Suprapubic skin (tissue), 4 donors: ENCODE measurements at regions not wholly inside any gene's neighbourhood (a gene's known extent, or its start where the extent isn't known, plus 50 kb on each side); places are given as distances from the start of the nearest gene placed in this dataset.

Experiments used
- EP300 ChIP-seq: sonication (generic); formaldehyde crosslinking; IDR thresholded peaks from one replicate; pipeline ENCODE4 v1.6.1; 2017; ENCODE audit warnings: antibody characterized with exemption
- POLR2A ChIP-seq, 2 donors: fragments of 450-650 bp; IDR thresholded peaks; one replicate each; pipeline ENCODE4 v1.6.1; 2017; ENCODE audit warnings: antibody characterized with exemption in 2 of 2, mild to moderate bottlenecking in 2 of 2, moderate library complexity in 2 of 2
- POLR2AphosphoS5 ChIP-seq, 3 donors: sonication (generic); formaldehyde crosslinking; IDR thresholded peaks; one replicate each; pipeline ENCODE4 v1.6.1; 2017; ENCODE audit warnings: antibody characterized with exemption in 3 of 3
- TF ChIP-seq, protein P1 (sequence below), 2 donors: fragments of 200-600 bp in 1 of 2; fragments of 450-650 bp in 1 of 2; sonication (generic) in 1 of 2; IDR thresholded peaks; one replicate each; pipeline ENCODE4 v1.5.1; 2016 to 2019; ENCODE audit warnings: antibody characterized with exemption in 2 of 2, mild to moderate bottlenecking in 1 of 2, moderate library complexity in 1 of 2

DNA sequence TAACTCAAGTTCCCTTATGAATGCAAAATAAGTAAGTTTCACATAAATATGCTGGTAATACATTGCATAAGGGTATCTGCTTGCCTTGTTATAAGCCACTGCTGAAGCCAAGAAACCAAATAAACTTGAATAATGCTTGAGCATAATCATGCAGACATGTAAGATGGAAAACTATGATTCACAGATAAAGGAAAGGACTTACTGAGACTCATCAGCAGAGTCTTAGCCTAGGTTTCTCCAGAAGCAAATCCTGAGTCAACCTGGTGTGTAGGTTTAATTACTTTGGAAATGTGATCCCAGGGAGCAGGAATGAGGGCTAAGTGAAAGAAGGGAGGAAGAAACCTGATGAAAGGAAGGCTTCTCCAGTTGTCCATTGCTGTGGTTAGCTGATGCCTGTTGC, 107.7 kb upstream of the BTG1 start:
- TF ChIP-seq, protein P1, sequence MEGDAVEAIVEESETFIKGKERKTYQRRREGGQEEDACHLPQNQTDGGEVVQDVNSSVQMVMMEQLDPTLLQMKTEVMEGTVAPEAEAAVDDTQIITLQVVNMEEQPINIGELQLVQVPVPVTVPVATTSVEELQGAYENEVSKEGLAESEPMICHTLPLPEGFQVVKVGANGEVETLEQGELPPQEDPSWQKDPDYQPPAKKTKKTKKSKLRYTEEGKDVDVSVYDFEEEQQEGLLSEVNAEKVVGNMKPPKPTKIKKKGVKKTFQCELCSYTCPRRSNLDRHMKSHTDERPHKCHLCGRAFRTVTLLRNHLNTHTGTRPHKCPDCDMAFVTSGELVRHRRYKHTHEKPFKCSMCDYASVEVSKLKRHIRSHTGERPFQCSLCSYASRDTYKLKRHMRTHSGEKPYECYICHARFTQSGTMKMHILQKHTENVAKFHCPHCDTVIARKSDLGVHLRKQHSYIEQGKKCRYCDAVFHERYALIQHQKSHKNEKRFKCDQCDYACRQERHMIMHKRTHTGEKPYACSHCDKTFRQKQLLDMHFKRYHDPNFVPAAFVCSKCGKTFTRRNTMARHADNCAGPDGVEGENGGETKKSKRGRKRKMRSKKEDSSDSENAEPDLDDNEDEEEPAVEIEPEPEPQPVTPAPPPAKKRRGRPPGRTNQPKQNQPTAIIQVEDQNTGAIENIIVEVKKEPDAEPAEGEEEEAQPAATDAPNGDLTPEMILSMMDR (IDR thresholded peaks at IDR 0.05): no peak
- TF ChIP-seq EP300 (no peak), POLR2A (IDR thresholded peaks at IDR 0.05) (no peak), POLR2AphosphoS5 (IDR thresholded peaks at IDR 0.05) (no peak)
